HEK293 (cell line): ENCODE measurements at regions not wholly inside any gene's neighbourhood (a gene's known extent, or its start where the extent isn't known, plus 50 kb on each side); places are given as distances from the start of the nearest gene placed in this dataset.
"Not testable (repeated sequence)": the region's sequence is repeated elsewhere in the genome, so short reads cannot be mapped to it uniquely, and the experiment has no call there.

Source experiments
- IKZF3 ChIP-seq: fragments of 450-650 bp; IDR thresholded peaks from 2 replicates; pipeline ENCODE4 v1.5.0; 2018; ENCODE audit warnings: missing biosample characterization, mild to moderate bottlenecking, missing genetic modification characterization, moderate library complexity
- KLF10 ChIP-seq: fragments of 450-650 bp; IDR thresholded peaks from 2 replicates; pipeline ENCODE4 v1.5.1; 2018; ENCODE audit warnings: missing biosample characterization, mild to moderate bottlenecking, missing genetic modification characterization
- PRDM1 ChIP-seq: fragments of 450-650 bp; formaldehyde crosslinking; IDR thresholded peaks from 2 replicates; pipeline ENCODE4; 2016; ENCODE audit warnings: missing biosample characterization, missing genetic modification characterization
- ZBTB49 ChIP-seq: fragments of 450-650 bp; formaldehyde crosslinking; IDR thresholded peaks from 2 replicates; pipeline ENCODE4 v1.5.1; 2016; ENCODE audit warnings: missing biosample characterization, missing genetic modification characterization, low read depth
- ZNF121 ChIP-seq: fragments of 450-650 bp; formaldehyde crosslinking; IDR thresholded peaks from 2 replicates; pipeline ENCODE4 v1.5.1; 2016; ENCODE audit warnings: missing biosample characterization, missing genetic modification characterization
- ZNF18 ChIP-seq: fragments of 450-650 bp; formaldehyde crosslinking; IDR thresholded peaks from 2 replicates; pipeline ENCODE4 v1.5.1; 2016; ENCODE audit warnings: missing biosample characterization, missing genetic modification characterization
- ZNF274 ChIP-seq, 2 experiments: fragments of 200-500 bp in 1 of 2; fragments of 450-650 bp in 1 of 2; sonication (Bioruptor generic) in 1 of 2; formaldehyde crosslinking in 1 of 2; IDR thresholded peaks; 2 replicates each; pipeline versions ENCODE4 v1.5.1 to v1.6.1; 2014 to 2016; ENCODE audit warnings: borderline replicate concordance in 1 of 2, inconsistent platforms in 1 of 2, low read length in 1 of 2, missing biosample characterization in 1 of 2, missing genetic modification characterization in 1 of 2
- ZNF558 ChIP-seq: fragments of 450-650 bp; formaldehyde crosslinking; IDR thresholded peaks from 2 replicates; pipeline ENCODE4 v1.5.1; 2016; ENCODE audit warnings: missing biosample characterization, missing genetic modification characterization
- ZNF580 ChIP-seq: fragments of 450-650 bp; formaldehyde crosslinking; IDR thresholded peaks from 2 replicates; pipeline ENCODE4 v1.5.1; 2016; ENCODE audit warnings: missing biosample characterization, missing genetic modification characterization
- ZNF610 ChIP-seq: fragments of 450-650 bp; formaldehyde crosslinking; IDR thresholded peaks from 2 replicates; pipeline ENCODE4 v1.5.1; 2016; ENCODE audit warnings: missing biosample characterization, missing genetic modification characterization, borderline replicate concordance
- ZNF704 ChIP-seq: fragments of 450-650 bp; formaldehyde crosslinking; IDR thresholded peaks from 2 replicates; pipeline ENCODE4 v1.5.1; 2016; ENCODE audit warnings: missing biosample characterization, missing genetic modification characterization
- TF ChIP-seq, protein P1 (sequence below): fragments of 450-650 bp; formaldehyde crosslinking; IDR thresholded peaks from 2 replicates; pipeline ENCODE4 v1.5.1; 2016; ENCODE audit warnings: missing biosample characterization, missing genetic modification characterization
- TF ChIP-seq, protein P2 (sequence below): fragments of 450-650 bp; formaldehyde crosslinking; IDR thresholded peaks from 2 replicates; pipeline ENCODE4 v1.5.1; 2016; ENCODE audit warnings: missing biosample characterization, missing genetic modification characterization

DNA sequence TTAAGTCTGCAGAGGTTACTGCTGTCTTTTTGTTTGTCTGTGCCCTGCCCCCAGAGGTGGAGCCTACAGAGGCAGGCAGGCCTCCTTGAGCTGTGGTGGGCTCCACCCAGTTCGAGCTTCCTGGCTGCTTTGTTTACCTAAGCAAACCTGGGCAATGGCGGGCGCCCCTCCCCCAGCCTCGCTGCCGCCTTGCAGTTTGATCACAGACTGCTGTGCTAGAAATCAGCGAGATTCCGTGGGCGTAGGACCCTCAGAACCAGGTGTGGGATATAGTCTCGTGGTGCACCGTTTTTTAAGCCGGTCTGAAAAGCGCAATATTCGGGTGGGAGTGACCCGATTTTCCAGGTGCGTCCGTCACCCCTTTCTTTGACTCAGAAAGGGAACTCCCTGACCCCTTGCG, 2146.3 kb upstream of the WWC1 start:
- not testable (repeated sequence) for TF ChIP-seq ZNF704; ZNF558; ZNF274 (IDR thresholded peaks at IDR 0.05; ENCODE audit: low read length); ZNF274 (tag by site-specific recombination; IDR thresholded peaks at IDR 0.05; ENCODE audit: borderline replicate concordance); ZBTB49 (tag by site-specific recombination); ZNF121 (tag by site-specific recombination); IKZF3 (tag by site-specific recombination); ZNF610 (tag by site-specific recombination); PRDM1 (tag by site-specific recombination); KLF10; ZNF18 (tag by site-specific recombination); ZNF580 (tag by site-specific recombination)
- TF ChIP-seq, protein P1, sequence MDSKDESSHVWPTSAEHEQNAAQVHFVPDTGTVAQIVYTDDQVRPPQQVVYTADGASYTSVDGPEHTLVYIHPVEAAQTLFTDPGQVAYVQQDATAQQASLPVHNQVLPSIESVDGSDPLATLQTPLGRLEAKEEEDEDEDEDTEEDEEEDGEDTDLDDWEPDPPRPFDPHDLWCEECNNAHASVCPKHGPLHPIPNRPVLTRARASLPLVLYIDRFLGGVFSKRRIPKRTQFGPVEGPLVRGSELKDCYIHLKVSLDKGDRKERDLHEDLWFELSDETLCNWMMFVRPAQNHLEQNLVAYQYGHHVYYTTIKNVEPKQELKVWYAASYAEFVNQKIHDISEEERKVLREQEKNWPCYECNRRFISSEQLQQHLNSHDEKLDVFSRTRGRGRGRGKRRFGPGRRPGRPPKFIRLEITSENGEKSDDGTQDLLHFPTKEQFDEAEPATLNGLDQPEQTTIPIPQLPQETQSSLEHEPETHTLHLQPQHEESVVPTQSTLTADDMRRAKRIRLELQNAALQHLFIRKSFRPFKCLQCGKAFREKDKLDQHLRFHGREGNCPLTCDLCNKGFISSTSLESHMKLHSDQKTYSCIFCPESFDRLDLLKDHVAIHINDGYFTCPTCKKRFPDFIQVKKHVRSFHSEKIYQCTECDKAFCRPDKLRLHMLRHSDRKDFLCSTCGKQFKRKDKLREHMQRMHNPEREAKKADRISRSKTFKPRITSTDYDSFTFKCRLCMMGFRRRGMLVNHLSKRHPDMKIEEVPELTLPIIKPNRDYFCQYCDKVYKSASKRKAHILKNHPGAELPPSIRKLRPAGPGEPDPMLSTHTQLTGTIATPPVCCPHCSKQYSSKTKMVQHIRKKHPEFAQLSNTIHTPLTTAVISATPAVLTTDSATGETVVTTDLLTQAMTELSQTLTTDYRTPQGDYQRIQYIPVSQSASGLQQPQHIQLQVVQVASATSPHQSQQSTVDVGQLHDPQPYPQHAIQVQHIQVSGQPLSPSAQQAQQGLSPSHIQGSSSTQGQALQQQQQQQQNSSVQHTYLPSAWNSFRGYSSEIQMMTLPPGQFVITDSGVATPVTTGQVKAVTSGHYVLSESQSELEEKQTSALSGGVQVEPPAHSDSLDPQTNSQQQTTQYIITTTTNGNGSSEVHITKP (tag by site-specific recombination), result not testable (repeated sequence)
- TF ChIP-seq, protein P2, sequence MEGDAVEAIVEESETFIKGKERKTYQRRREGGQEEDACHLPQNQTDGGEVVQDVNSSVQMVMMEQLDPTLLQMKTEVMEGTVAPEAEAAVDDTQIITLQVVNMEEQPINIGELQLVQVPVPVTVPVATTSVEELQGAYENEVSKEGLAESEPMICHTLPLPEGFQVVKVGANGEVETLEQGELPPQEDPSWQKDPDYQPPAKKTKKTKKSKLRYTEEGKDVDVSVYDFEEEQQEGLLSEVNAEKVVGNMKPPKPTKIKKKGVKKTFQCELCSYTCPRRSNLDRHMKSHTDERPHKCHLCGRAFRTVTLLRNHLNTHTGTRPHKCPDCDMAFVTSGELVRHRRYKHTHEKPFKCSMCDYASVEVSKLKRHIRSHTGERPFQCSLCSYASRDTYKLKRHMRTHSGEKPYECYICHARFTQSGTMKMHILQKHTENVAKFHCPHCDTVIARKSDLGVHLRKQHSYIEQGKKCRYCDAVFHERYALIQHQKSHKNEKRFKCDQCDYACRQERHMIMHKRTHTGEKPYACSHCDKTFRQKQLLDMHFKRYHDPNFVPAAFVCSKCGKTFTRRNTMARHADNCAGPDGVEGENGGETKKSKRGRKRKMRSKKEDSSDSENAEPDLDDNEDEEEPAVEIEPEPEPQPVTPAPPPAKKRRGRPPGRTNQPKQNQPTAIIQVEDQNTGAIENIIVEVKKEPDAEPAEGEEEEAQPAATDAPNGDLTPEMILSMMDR, result not testable (repeated sequence)
